K562 (cell line): ENCODE measurements at regions not wholly inside any gene's neighbourhood (a gene's known extent, or its start where the extent isn't known, plus 50 kb on each side); places are given as distances from the start of the nearest gene placed in this dataset.

Experiments
- ATAC-seq: fragments of 200-7000 bp; cut with Tn5 transposase; 3 replicates; pipeline ENCODE4 v1.9.1; 2020; ENCODE audit warnings: moderate library complexity
- BruUV-seq: library from RNA; stranded (reverse); fragments of 400-500 nt; replicated peaks from 2 replicates; lab custom pipeline; 2021; lab: Mats Ljungman, UMichigan
- CTCF ChIA-PET: fragments of 300-600 bp; formaldehyde crosslinking; extraction: SDS; loops from one replicate; lab custom pipeline; 2021; ENCODE audit warnings: low intra/inter-chr PET ratio; lab: Yijun Ruan, JAX
- POLR2A ChIA-PET: fragments of 300-600, 350-650 bp; sonication (Branson Sonifier 250); formaldehyde crosslinking; extraction: SDS; loops from one replicate; lab custom pipeline; 2021; ENCODE audit warnings: antibody characterized with exemption, inconsistent platforms; lab: Yijun Ruan, JAX
- DNase-seq, 4 experiments: peaks; one replicate each; pipeline versions ENCODE4 v3.0.0 to v3.0.0-alpha.2; 2011 to 2018; ENCODE audit warnings: low spot score in 3 of 4, mixed read lengths in 3 of 4; ENCODE audit errors: extremely low read depth in 1 of 4
- FAIRE-seq: peaks from 2 replicates; lab custom pipeline; 2011; peaks lifted over from hg19 to GRCh38; lab: Jason Lieb, UNC
- H2AFZ ChIP-seq: 2 replicates; pipeline ENCODE4 v1.6.0; 2011; ENCODE audit warnings: low read depth, low read length, control low read depth, inconsistent platforms
- H3K27ac ChIP-seq: fragments of 200-600 bp; 3 replicates; pipeline ENCODE4 v1.8.0; 2011; ENCODE audit warnings: low read depth, mild to moderate bottlenecking, control low read depth, inconsistent platforms, low read length, moderate library complexity, mixed read lengths; ENCODE audit errors: extremely low read depth
- H3K27me3 ChIP-seq, 2 experiments: fragments of 300-600 bp in 1 of 2; 2 replicates in 1 of 2; 3 replicates in 1 of 2; pipeline versions ENCODE4 v1.6.0 to v1.8.0; 2011; ENCODE audit warnings: inconsistent platforms in 2 of 2, low read length in 2 of 2, mild to moderate bottlenecking in 1 of 2, mixed read lengths in 1 of 2, moderate library complexity in 1 of 2; ENCODE audit not compliant: control insufficient read depth in 2 of 2, insufficient read depth in 2 of 2
- H3K36me3 ChIP-seq: fragments of 300-600 bp; 3 replicates; pipeline ENCODE4 v1.8.0; 2011; ENCODE audit warnings: mild to moderate bottlenecking, low read length, inconsistent platforms; ENCODE audit not compliant: control insufficient read depth, insufficient read depth
- H3K4me1 ChIP-seq, 2 experiments: fragments of 200-600 bp in 1 of 2; replicated peaks in 1 of 2; 2 replicates in 1 of 2; 3 replicates in 1 of 2; pipeline versions ENCODE4 v1.5.1 to v1.8.0; 2011; ENCODE audit warnings: inconsistent platforms in 2 of 2, low read length in 2 of 2, mild to moderate bottlenecking in 1 of 2, mixed read lengths in 1 of 2, moderate library complexity in 1 of 2; ENCODE audit not compliant: control insufficient read depth in 2 of 2, insufficient read depth in 2 of 2
- H3K4me2 ChIP-seq: 2 replicates; pipeline ENCODE4 v1.6.1; 2011; ENCODE audit warnings: low read length, control low read depth, inconsistent platforms, mixed read lengths; ENCODE audit not compliant: insufficient read depth
- H3K4me3 ChIP-seq: fragments of 200-600 bp; sonication (generic), shearing (Covaris generic); 2 replicates; pipeline ENCODE4 v1.5.1; 2016; ENCODE audit warnings: control low read depth, inconsistent platforms
- H3K79me2 ChIP-seq: fragments of 200-600 bp; 3 replicates; pipeline ENCODE4 v1.8.0; 2011; ENCODE audit warnings: low read length, inconsistent platforms; ENCODE audit not compliant: control insufficient read depth, insufficient read depth
- H3K9ac ChIP-seq, 2 experiments: 2 replicates each; pipeline versions ENCODE4 v1.6.0 to v1.6.1; 2011; ENCODE audit warnings: low read depth in 2 of 2, low read length in 2 of 2, control low read depth in 1 of 2, inconsistent platforms in 1 of 2, mild to moderate bottlenecking in 1 of 2, mixed read lengths in 1 of 2; ENCODE audit not compliant: insufficient read depth in 1 of 2
- H3K9me1 ChIP-seq: one replicate; pipeline ENCODE4 v1.6.0; 2011; ENCODE audit warnings: inconsistent platforms, mild to moderate bottlenecking, low read length, moderate library complexity; ENCODE audit not compliant: control insufficient read depth, insufficient read depth
- H3K9me3 ChIP-seq: replicated peaks from 2 replicates; pipeline ENCODE4 v1.5.1; 2011; ENCODE audit warnings: low read depth, low read length, inconsistent platforms; ENCODE audit not compliant: control insufficient read depth, insufficient read depth
- H4K20me1 ChIP-seq: replicated peaks from 2 replicates; pipeline ENCODE4 v1.6.1; 2011; ENCODE audit warnings: low read length, inconsistent platforms, mixed read lengths; ENCODE audit not compliant: control insufficient read depth, insufficient read depth
- CAMTA2 ChIP-seq: fragments of 250-450 bp; sonication (Bioruptor Pico); conservative IDR thresholded peaks from 2 replicates; pipeline ENCODE4 v1.5.1; 2022
- CHCHD3 ChIP-seq: fragments of 250-450 bp; sonication (Bioruptor Pico); IDR thresholded peaks from 2 replicates; pipeline ENCODE4 v2.1.2; 2022; ENCODE audit warnings: mild to moderate bottlenecking
- EWSR1 ChIP-seq: fragments of 450-650 bp; IDR thresholded peaks from 2 replicates; pipeline ENCODE4 v1.6.1; 2018; ENCODE audit warnings: borderline replicate concordance, mild to moderate bottlenecking, low read depth, moderate library complexity; ENCODE audit not compliant: partially characterized antibody
- FOXK1 ChIP-seq: sonication (generic); formaldehyde crosslinking; IDR thresholded peaks from 2 replicates; pipeline ENCODE4 v1.8.0; 2022; ENCODE audit warnings: missing genetic modification reagents, mild to moderate bottlenecking, borderline replicate concordance
- GTF2E2 ChIP-seq: fragments of 200-800 bp; sonication (Bioruptor generic); IDR thresholded peaks from 2 replicates; pipeline ENCODE4 v1.6.1; 2016; ENCODE audit warnings: missing genetic modification characterization, missing compliant biosample characterization
- LARP7 ChIP-seq: fragments of 450-650 bp; IDR thresholded peaks from 2 replicates; pipeline ENCODE4 v1.6.1; 2016
- PBX2 ChIP-seq, 2 experiments: IDR thresholded peaks in 1 of 2; conservative IDR thresholded peaks in 1 of 2; 2 replicates each; pipeline ENCODE4 v1.6.1; 2016; ENCODE audit warnings: low read depth in 2 of 2, mild to moderate bottlenecking in 1 of 2, missing compliant biosample characterization in 1 of 2, missing genetic modification characterization in 1 of 2, moderate library complexity in 1 of 2
- PHF8 ChIP-seq: fragments of 200-600 bp; sonication (generic); IDR thresholded peaks from 2 replicates; pipeline ENCODE4 v1.6.1; 2012; ENCODE audit warnings: mixed run types, mild to moderate bottlenecking, inconsistent platforms, low read length, moderate library complexity, borderline replicate concordance
- RBM17 ChIP-seq: fragments of 200-400 bp; formaldehyde crosslinking; IDR thresholded peaks from 2 replicates; pipeline ENCODE4 v1.6.1; 2017; ENCODE audit warnings: low read depth, mild to moderate bottlenecking, low read length, borderline replicate concordance
- SAP30 ChIP-seq: fragments of 200-600 bp; sonication (generic); IDR thresholded peaks from 2 replicates; pipeline ENCODE4 v1.6.1; 2012; ENCODE audit warnings: borderline replicate concordance, low read depth, mild to moderate bottlenecking, moderate library complexity, low read length, control low read depth, inconsistent platforms; ENCODE audit not compliant: insufficient read depth, poor library complexity, severe bottlenecking
- SIN3B ChIP-seq: fragments of 450-650 bp; IDR thresholded peaks from 2 replicates; pipeline ENCODE4 v1.6.1; 2017; ENCODE audit warnings: low read depth, mild to moderate bottlenecking, moderate library complexity
- THAP7 ChIP-seq: fragments of 250-450 bp; sonication (Bioruptor Pico); IDR thresholded peaks from 2 replicates; pipeline ENCODE4 v1.5.0; 2021
- TOE1 ChIP-seq, 2 experiments: fragments of 450-650 bp in 1 of 2; sonication (generic) in 1 of 2; formaldehyde crosslinking in 1 of 2; IDR thresholded peaks; 2 replicates each; pipeline versions ENCODE4 v1.7.1 to v1.8.0; 2016 to 2022; ENCODE audit warnings: borderline replicate concordance in 2 of 2, mild to moderate bottlenecking in 2 of 2, antibody characterized with exemption in 1 of 2, inconsistent platforms in 1 of 2, low read depth in 1 of 2, missing genetic modification reagents in 1 of 2, moderate library complexity in 1 of 2
- ZNF174 ChIP-seq: fragments of 250-450 bp; sonication (Bioruptor Pico); IDR thresholded peaks from 2 replicates; pipeline ENCODE4 v1.4.0; 2020; ENCODE audit warnings: mild to moderate bottlenecking
- ZNF584 ChIP-seq: fragments of 200-800 bp; sonication (Bioruptor generic); IDR thresholded peaks from 2 replicates; pipeline ENCODE4 v1.6.1; 2016; ENCODE audit warnings: low read depth, mild to moderate bottlenecking, missing genetic modification characterization, missing compliant biosample characterization
- ZNF668 ChIP-seq: fragments of 250-450 bp; sonication (Bioruptor Pico); IDR thresholded peaks from 2 replicates; pipeline ENCODE4 v1.8.0; 2022; ENCODE audit warnings: mild to moderate bottlenecking, inconsistent platforms
- WGBS: fragments of 100-300 bp; shearing (Covaris generic); methylation state at CpG from one replicate; pipeline ENCODE4 v1.1.6; 2016; ENCODE audit warnings: low coverage, mixed read lengths; ENCODE audit not compliant: insufficient coverage; ENCODE audit errors: missing lambda C conversion rate; 5-methylcytosine and 5-hydroxymethylcytosine counted together
- in situ Hi-C: fragments of 300-500 bp; cut with MboI; formaldehyde crosslinking; loops from 4 replicates; pipeline ENCODE4 v1.15.0; 2018; ENCODE audit warnings: inconsistent platforms, mixed read lengths
- intact Hi-C: fragments of 100-400 bp; cut with micrococcal nuclease; formaldehyde crosslinking; loops from 2 replicates; pipeline ENCODE4 v1.14.2; 2022

- CTCF ChIA-PET, result no interaction called here
- BruUV-seq, result no TSS peak
- POLR2A ChIA-PET, result no interaction called here
Measured at GRCh38 chr9:107970726-107971125, 481.2 kb upstream of the KLF4 start.

GRCh38 chr9:107969727-107970126 is 480.2 kb upstream of the KLF4 start:
- WGBS, result 1% methylated on average over 8 of the region's 8 CpGs
- Histone ChIP-seq H3K4me2 (no peak overlapping the region), H4K20me1 (no peaks in the 10 kb centered on the region), H3K4me1 (no peaks in the 10 kb centered on the region), H3K9me1 (no peaks in the 10 kb centered on the region), H3K4me3 (no peak overlapping the region), H3K27ac (no peak overlapping the region), H3K27me3 (peaks cover 9 to 16% of the 10 kb centered on the region in 2 experiments; a peak in 2 of 5 replicates), H3K9me3 (no peaks in the 10 kb centered on the region), H3K9ac (no peak overlapping the region), H3K36me3 (no peaks in the 10 kb centered on the region), H2AFZ (no peak overlapping the region), H3K79me2 (no peaks in the 10 kb centered on the region)
- no peak for ATAC-seq
- in situ Hi-C loops, result no loop called here
- FAIRE-seq, result no peak
- BruUV-seq, result no TSS peak
- DNase-seq, result no peak
- POLR2A ChIA-PET, result interaction anchor here (1.7 kb wide), 1 partner anchor 15 kb away, joined by 3 read pairs; no protein-coding TSS in a partner anchor
- CTCF ChIA-PET, result no interaction called here
- intact Hi-C loops, result no loop called here
- TF ChIP-seq EWSR1 (no peak), RBM17 (no peak), THAP7 (CRISPR knock-in tag) (no peak), TOE1 (IDR thresholded peaks at IDR 0.05; ENCODE audit: borderline replicate concordance) (no peak), TOE1 (CRISPR knock-in tag; IDR thresholded peaks at IDR 0.05; ENCODE audit: borderline replicate concordance, low read depth) (no peak), PBX2 (CRISPR knock-in tag; IDR thresholded peaks at IDR 0.05; ENCODE audit: low read depth) (no peak), PBX2 (tag; conservative IDR thresholded peaks at IDR 0.05; ENCODE audit: low read depth) (no peak), FOXK1 (CRISPR knock-in tag) (no peak), CAMTA2 (no peak), ZNF668 (CRISPR knock-in tag) (no peak), ZNF584 (no peak)

More at GRCh38 chr9:107970726-107971125, 481.2 kb upstream of the KLF4 start:
- Histone ChIP-seq H3K4me1 (no peaks in the 10 kb centered on the region), H3K4me2 (no peak overlapping the region), H3K79me2 (no peaks in the 10 kb centered on the region), H3K27me3 (peaks cover 9 to 16% of the 10 kb centered on the region in 2 experiments; a peak in 2 of 5 replicates), H3K9me1 (no peaks in the 10 kb centered on the region), H2AFZ (no peak overlapping the region), H4K20me1 (no peaks in the 10 kb centered on the region), H3K36me3 (no peaks in the 10 kb centered on the region), H3K9ac (no peak overlapping the region), H3K4me3 (no peak overlapping the region), H3K9me3 (no peaks in the 10 kb centered on the region), H3K27ac (no peak overlapping the region)
- no peak for DNase-seq
- ATAC-seq, result no peak
- TF ChIP-seq GTF2E2 (tag) (no peak), SAP30 (no peak), LARP7 (no peak), PHF8 (no peak), CHCHD3 (no peak), ZNF174 (no peak), SIN3B (no peak)
- intact Hi-C loops, result no loop called here
- WGBS, result 0% methylated on average over 5 of the region's 5 CpGs
- no peak for FAIRE-seq
- in situ Hi-C loops, result no loop called here
